ENCODE measurements at regions not wholly inside any gene's neighbourhood (a gene's known extent, or its start where the extent isn't known, plus 50 kb on each side); places are given as distances from the start of the nearest gene placed in this dataset.
"Not testable (repeated sequence)": the region's sequence is repeated elsewhere in the genome, so short reads cannot be mapped to it uniquely, and the experiment has no call there.

- DNase-seq, result no peak
Measured at GRCh38 chr3:145333931-145334330, 827.1 kb downstream of the PLOD2 start.

DNA sequence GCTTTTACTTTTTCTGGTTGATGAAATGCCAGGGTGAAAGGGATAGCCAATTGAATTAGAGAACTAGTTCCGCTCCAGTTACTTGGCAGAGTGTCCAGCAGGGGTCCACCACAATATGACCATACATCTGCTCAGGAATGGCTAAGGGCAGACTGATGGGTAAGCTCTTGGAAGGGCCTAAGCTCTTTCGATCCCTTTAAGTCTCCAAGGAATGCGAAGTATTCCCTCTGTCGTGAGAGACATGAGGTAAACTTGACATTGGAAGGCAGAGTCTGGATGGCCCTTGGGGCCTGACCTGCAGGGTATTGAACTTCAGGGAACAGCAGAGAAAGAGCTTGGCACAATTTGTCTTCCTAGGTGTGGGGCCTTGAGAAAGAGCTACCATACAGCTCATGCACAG lies 805.8 kb downstream of the PLOD2 start:
- DNase-seq, result no peak

- DNase-seq, result no peak
Measured at GRCh38 chr3:145357453-145357852, 803.5 kb downstream of the PLOD2 start.

GRCh38 chr3:145359040-145359439 lies 801.9 kb downstream of the PLOD2 start:
- DNase-seq, result no peak

DNA sequence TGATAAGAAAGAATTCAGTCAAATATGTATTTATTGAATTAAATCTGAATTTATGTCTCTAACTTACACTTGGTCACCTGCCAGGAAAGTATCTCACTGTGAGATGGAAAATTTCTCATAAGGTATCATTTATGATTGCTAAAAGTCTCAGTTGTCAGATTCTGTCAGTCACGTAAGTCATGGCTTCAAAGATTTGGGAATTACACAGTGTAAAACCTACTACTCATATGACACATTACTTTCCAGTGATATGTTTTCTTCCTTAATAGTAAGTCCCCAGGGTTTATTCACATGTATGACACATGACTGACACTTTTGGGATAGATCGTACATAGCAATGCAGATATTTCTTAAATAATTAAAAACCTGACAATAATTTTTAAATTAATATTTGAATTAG lies 792.2 kb downstream of the PLOD2 start:
- no peak for DNase-seq

DNA sequence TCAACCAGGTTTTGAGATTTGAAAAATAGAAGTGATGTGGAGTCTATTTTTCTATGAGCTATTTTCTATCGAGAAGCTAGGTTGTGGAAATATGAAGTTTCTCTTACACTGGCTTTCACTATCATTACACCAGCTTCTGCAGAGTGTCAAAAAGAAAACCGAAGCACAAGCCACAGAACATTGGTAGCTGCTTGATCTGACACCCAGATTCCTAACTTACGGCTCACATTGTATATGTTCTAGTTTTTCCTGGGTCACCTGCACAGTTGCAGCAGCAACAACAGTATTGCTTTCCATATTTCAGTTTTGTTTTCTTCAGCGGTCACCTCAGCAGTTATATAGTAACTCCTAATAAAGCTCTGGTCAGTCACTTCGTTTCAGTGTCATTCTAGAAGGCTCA lies 790.1 kb downstream of the PLOD2 start:
- DNase-seq, result no peak

GRCh38 chr3:145377301-145377700 lies 783.7 kb downstream of the PLOD2 start:
- no peak for DNase-seq

DNA sequence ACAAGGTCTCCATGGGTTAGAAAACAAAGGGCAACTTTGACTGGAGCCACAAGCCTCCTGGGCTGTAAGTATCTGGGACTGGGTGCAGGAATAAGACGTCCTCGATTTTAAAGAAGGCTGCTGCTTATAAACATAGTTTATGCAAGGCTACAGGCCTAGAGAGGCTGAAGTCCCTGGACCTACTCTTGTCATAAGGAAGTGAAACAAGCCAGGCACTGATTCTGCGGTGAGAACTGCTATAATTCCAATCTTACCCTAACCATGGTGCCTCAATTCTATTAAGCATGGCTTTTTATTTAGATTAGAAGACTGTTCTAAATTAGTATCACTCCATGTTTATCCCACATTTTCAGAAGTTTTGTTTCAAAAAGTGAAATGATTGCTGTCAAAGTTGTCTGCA lies 777.6 kb downstream of the PLOD2 start:
- no peak for DNase-seq

DNA sequence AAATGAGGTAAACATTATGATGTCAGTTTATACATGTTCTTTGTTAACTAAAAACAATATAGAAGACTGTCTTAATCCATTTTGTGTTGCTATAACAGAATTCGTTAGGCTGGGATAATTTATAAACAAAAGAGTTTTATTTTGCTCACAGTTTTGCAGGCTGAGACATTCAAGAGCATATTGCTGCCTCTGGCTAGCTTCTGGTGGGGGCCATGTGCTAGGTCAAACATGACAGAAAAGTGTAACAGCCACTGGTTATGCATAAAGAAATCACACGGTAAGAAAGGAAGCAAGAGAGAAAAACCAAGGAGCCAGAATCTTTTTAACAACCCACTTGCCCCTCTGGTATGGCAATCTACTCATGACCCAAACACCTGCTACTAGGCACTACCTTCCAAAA lies 776.7 kb downstream of the PLOD2 start:
- DNase-seq, result no peak

DNA sequence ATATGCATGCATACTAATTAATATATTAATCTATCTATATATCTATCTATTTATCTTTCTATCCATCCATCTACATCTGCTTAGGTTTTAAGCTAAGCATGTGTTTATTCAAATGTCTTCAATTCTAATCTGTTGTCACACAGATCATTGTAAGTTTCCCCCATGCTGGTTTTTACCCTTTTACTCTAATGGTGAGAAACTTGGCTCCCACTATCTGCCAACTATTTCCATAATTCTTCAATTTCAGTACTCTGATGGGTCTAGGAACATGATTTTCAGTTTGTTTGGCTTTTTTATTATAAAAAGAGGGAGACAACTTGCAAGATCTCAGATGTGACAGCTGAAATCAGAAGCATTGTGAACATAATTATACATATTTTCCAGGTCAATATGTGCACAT lies 773.8 kb downstream of the PLOD2 start:
- no peak for DNase-seq

DNA sequence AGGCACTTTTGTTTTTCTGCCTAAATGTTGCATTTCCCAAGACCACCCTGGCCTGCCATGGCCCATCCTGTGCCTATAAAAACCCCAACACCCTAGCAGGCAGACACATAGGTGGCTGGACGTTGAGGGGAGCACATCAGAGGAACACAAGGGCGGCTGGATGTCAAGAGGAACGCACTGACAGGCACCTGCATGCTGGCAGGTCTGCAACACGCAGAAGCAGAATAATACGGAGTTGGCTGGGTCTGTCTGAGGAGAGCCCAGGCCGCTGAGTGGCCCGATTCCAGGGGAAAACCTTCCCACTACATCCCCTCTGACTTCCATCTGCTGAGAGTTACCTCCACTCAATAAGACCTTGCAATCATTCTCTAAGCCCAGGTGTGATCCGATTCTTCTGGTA lies 765.6 kb downstream of the PLOD2 start:
- no peak for DNase-seq

DNA sequence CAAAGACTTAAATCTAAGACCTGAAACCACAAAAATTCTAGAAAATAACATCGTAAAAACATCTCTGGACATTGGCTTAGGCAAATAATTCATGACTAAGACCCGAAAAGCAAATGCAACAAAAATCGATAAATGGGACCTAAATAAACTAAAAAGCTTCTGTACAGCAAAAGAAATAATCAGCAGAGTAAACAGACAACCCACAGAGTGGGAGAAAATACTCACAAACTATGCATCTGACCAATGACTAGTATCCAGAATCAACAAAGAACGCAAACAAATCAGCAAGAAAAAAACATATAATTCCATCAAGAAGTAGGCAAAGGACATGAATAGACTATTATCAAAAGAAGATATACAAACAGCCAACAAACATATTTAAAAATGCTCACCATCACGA lies 749.4 kb downstream of the PLOD2 start:
- DNase-seq, result no peak

DNA sequence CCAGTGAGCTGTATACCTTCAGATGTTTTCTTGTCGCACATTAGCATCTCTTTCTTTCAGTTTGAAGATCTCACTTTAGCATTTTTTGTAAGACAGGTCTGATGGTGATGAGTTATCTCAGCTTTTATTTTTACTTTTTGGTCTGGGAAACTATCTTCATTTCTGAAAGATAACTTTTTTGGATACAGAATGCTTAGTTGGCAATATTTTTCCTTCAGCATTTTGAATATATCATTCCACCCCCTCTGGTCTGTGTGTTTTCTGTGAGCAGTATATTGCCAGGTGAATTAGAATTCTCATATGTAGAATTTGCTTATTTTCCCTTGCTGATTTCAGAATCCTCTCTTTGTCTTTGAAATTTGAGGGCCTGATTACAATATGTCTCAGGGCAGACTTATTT lies 743.3 kb downstream of the PLOD2 start:
- DNase-seq, result no peak

- DNase-seq, result no peak
Measured at GRCh38 chr3:145422556-145422955, 738.4 kb downstream of the PLOD2 start.

DNA sequence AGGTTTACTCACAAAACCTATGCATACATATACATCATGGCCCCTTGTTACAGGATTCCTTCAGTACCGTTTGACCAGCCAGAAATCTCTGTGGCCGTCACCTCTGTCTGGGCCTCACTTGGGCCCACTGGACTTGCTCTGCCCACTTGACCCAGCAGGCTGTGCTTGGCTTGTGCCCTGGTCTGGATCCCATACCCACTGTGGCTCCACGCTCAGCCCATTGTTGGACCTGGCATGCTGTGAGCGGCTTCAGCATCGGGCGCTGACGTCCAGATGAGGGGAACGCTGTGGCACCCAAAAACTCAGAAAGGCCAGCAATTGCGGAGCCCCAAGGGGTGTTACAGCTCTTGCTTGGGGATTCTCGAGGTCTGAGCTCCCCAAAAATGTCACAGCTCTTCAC lies 733.6 kb downstream of the PLOD2 start:
- no peak for DNase-seq

DNA sequence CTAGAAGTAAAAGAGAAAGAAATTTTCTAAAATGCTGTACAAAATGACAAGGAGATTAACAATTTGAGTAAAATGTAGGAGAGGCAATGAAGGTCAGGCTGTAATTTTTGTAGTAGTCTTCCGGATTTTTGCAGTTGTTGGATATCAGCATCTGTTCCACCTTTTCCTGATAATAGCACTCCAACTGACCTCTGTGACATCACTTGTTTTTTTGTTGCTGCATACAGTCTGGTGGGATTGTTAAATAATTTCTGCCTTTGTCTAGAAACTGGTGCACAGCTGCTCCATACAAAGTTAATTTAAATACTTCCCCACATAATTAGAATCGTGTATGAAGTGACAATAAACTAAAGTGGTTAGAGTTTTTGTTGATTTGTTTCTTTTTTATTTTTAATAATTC lies 731.4 kb downstream of the PLOD2 start:
- no peak for DNase-seq

- no peak for DNase-seq
Measured at GRCh38 chr3:145448436-145448835, 712.5 kb downstream of the PLOD2 start.

DNA sequence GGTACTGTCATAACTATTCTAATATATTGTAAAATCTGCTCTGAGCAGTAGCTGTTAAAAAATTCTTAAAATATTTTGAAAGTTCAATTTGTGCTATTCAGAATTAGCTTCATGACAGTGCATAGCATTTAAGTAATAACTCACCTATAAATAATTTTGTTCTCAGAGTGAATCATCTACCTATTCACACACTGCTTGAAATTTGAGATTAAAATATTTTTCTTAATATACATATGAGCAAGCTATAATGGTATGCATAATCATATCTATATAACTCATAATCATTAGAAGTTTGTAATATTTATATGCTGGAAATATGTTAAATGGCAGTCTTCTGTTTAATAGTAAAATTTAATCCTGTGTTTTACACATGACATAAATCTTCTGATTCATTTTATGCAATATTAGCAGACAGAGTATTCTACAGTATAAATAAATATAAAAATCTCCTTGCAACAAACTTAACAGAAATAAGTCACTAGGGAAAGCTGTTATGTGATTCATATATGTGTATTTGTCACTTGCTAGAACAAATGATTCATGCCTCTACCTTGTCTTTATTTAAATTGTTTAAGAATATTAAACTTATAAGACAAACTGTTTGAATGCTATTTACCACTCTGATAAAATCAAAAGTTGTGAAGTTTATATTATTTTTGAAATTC lies 710.8 kb downstream of the PLOD2 start:
- DNase-seq, result no peak

- DNase-seq, result no peak
Measured at GRCh38 chr3:145457825-145458552, 703.0 kb downstream of the PLOD2 start.

GRCh38 chr3:145459681-145460080 lies 701.3 kb downstream of the PLOD2 start:
- not testable (repeated sequence) for DNase-seq

GRCh38 chr3:145471976-145472375 lies 689.0 kb downstream of the PLOD2 start:
- DNase-seq, result no peak

DNA sequence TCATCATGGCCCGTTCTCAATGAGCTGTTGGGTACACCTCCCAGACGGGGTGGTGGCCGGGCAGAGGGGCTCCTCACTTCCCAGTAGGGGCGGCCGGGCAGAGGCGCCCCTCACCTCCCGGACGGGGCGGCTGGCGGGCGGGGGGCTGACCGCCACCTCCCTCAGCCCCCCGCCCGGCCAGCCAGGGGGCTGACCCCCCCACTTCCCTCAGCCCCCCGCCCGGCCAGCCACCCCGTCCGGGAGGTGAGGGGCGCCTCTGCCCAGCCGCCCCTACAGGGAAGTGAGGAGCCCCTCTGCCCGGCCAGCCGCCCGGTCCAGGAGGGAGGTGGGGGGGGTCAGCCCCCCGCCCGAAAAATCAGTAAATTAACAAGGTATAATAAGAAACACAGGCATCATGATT lies 678.2 kb downstream of the PLOD2 start:
- not testable (repeated sequence) for DNase-seq

- no peak for DNase-seq
Measured at GRCh38 chr3:145483992-145484391, 677.0 kb downstream of the PLOD2 start.

DNA sequence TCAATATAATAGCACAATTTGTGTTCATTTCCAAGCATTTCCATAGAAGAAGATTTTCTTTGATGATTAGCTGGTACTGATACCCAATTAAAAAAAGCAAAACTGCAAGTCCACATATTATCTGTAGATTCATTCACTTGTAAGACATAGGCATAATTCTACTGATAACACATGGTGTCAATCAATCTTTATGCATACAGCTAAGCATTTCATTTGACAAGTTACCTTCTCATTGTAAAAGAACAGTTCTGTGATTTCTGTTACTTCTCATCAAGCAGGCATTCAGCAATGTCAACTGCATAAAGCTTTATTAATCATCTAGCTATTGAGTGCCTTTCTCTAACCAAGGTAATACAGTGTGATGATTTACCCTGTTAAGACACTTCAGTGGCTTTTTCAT lies 672.0 kb downstream of the PLOD2 start:
- no peak for DNase-seq
